IgD-negative memory B cell (primary cell): ENCODE measurements at regions not wholly inside any gene's neighbourhood (a gene's known extent, or its start where the extent isn't known, plus 50 kb on each side); places are given as distances from the start of the nearest gene placed in this dataset.
A peak's percentile ranks its signal among the peaks of the same experiment; 100 is the strongest.
"Not testable (repeated sequence)": the region's sequence is repeated elsewhere in the genome, so short reads cannot be mapped to it uniquely, and the experiment has no call there.

ENCODE experiments used
- H3K27ac Mint-ChIP-seq, 3 donors: one replicate each; pipeline ENCODE4 v1.8.0; 2020 to 2022; ENCODE audit warnings: mild to moderate bottlenecking in 3 of 3, mixed read lengths in 3 of 3, moderate library complexity in 1 of 3
- H3K27me3 Mint-ChIP-seq: one replicate; pipeline ENCODE4 v1.8.0; 2021; ENCODE audit warnings: mixed read lengths
- H3K36me3 Mint-ChIP-seq: one replicate; pipeline ENCODE4 v1.8.0; 2020; ENCODE audit warnings: mild to moderate bottlenecking, mixed read lengths
- H3K4me1 Mint-ChIP-seq, 3 donors: one replicate each; pipeline ENCODE4 v1.8.0; 2020 to 2022; ENCODE audit warnings: mixed read lengths in 3 of 3, mild to moderate bottlenecking in 1 of 3
- H3K4me3 Mint-ChIP-seq, 4 donors: one replicate each; pipeline ENCODE4 v1.8.0; 2020 to 2022; ENCODE audit warnings: mild to moderate bottlenecking in 4 of 4, mixed read lengths in 4 of 4, moderate library complexity in 3 of 4
- H3K9me3 Mint-ChIP-seq, 3 donors: one replicate each; pipeline ENCODE4 v1.8.0; 2020 to 2021; ENCODE audit warnings: mixed read lengths in 3 of 3, mild to moderate bottlenecking in 1 of 3

GRCh38 chr22:33163815-33164214 lies 105.6 kb upstream of the SYN3 start:
- Mint-ChIP-seq H3K27me3 (peaks cover 3% of the 10 kb centered on the region), H3K4me1 (no peaks in the 10 kb centered on the region), H3K36me3 (no peaks in the 10 kb centered on the region), H3K27ac (no peak overlapping the region), H3K4me3 (no peak overlapping the region), H3K9me3 (no peaks in the 10 kb centered on the region)

- Mint-ChIP-seq H3K36me3 (no peaks in the 10 kb centered on the region), H3K9me3 (no peaks in the 10 kb centered on the region), H3K27ac (no peak overlapping the region), H3K4me1 (no peaks in the 10 kb centered on the region), H3K4me3 (peak overlapping the region in 1 of 4 donors; percentile 24), H3K27me3 (peaks cover 4% of the 10 kb centered on the region)
These were observed 104.0 kb upstream of the SYN3 start for GRCh38 chr22:33162196-33162595.

GRCh38 chr22:33160525-33160924 lies 102.3 kb upstream of the SYN3 start:
- peaks cover 0 to 9% (median 2%) of the 10 kb centered on the region in 3 donors for H3K9me3 Mint-ChIP-seq
- peaks cover 2% of the 10 kb centered on the region for H3K36me3 Mint-ChIP-seq
- no peak overlapping the region for H3K27ac Mint-ChIP-seq
- no peaks in the 10 kb centered on the region for H3K4me1 Mint-ChIP-seq
- H3K4me3 Mint-ChIP-seq = no peak overlapping the region
- peaks cover 4% of the 10 kb centered on the region for H3K27me3 Mint-ChIP-seq

- H3K27ac Mint-ChIP-seq, H3K4me1 Mint-ChIP-seq, H3K27me3 Mint-ChIP-seq, H3K4me3 Mint-ChIP-seq, H3K36me3 Mint-ChIP-seq: not testable (repeated sequence)
- H3K9me3 Mint-ChIP-seq = peaks cover 0 to 22% (median 8%) of the 10 kb centered on the region in 3 donors
These were observed 96.8 kb upstream of the SYN3 start for GRCh38 chr22:33154967-33155366.

GRCh38 chr22:33149611-33150010 lies 91.4 kb upstream of the SYN3 start:
- Mint-ChIP-seq H3K4me3 (no peak overlapping the region), H3K9me3 (peaks cover 0 to 6% (median 0%) of the 10 kb centered on the region in 3 donors), H3K27ac (no peak overlapping the region), H3K36me3 (no peaks in the 10 kb centered on the region), H3K27me3 (no peaks in the 10 kb centered on the region), H3K4me1 (peaks cover 0 to 4% (median 3%) of the 10 kb centered on the region in 3 donors)

GRCh38 chr22:33144721-33145120 lies 86.5 kb upstream of the SYN3 start:
- Mint-ChIP-seq H3K4me1 (no peaks in the 10 kb centered on the region), H3K4me3 (no peak overlapping the region), H3K27ac (peak overlapping the region in 1 of 3 donors; percentile 57), H3K9me3 (peaks cover 0 to 3% (median 0%) of the 10 kb centered on the region in 3 donors), H3K36me3 (no peaks in the 10 kb centered on the region), H3K27me3 (no peaks in the 10 kb centered on the region)

GRCh38 chr22:33142282-33143055 lies 84.3 kb upstream of the SYN3 start:
- no peaks in the 10 kb centered on the region for H3K27me3 Mint-ChIP-seq
- no peaks in the 10 kb centered on the region for H3K36me3 Mint-ChIP-seq
- H3K4me3 Mint-ChIP-seq = no peak overlapping the region
- H3K27ac Mint-ChIP-seq = no peak overlapping the region
- peaks cover 0 to 8% (median 2%) of the 10 kb centered on the region in 3 donors for H3K9me3 Mint-ChIP-seq
- no peaks in the 10 kb centered on the region for H3K4me1 Mint-ChIP-seq

GRCh38 chr22:33139937-33140336 lies 81.8 kb upstream of the SYN3 start:
- peaks cover 2 to 10% (median 7%) of the 10 kb centered on the region in 3 donors for H3K9me3 Mint-ChIP-seq
- peaks cover 2% of the 10 kb centered on the region for H3K36me3 Mint-ChIP-seq
- no peak overlapping the region for H3K27ac Mint-ChIP-seq
- H3K27me3 Mint-ChIP-seq = no peaks in the 10 kb centered on the region
- H3K4me1 Mint-ChIP-seq = no peaks in the 10 kb centered on the region
- no peak overlapping the region for H3K4me3 Mint-ChIP-seq

- not testable (repeated sequence) for H3K36me3 Mint-ChIP-seq, H3K4me3 Mint-ChIP-seq, H3K27ac Mint-ChIP-seq, H3K27me3 Mint-ChIP-seq, H3K4me1 Mint-ChIP-seq
- H3K9me3 Mint-ChIP-seq = peaks cover 2 to 10% (median 7%) of the 10 kb centered on the region in 3 donors
These were observed 80.2 kb upstream of the SYN3 start for GRCh38 chr22:33138333-33138732.

- H3K27ac Mint-ChIP-seq = no peak overlapping the region
- H3K9me3 Mint-ChIP-seq = peaks cover 2 to 10% (median 3%) of the 10 kb centered on the region in 3 donors
- H3K4me3 Mint-ChIP-seq = no peak overlapping the region
- H3K36me3 Mint-ChIP-seq = peaks cover 2% of the 10 kb centered on the region
- peaks cover 0 to 1% (median 0%) of the 10 kb centered on the region in 3 donors for H3K4me1 Mint-ChIP-seq
- peaks cover 9% of the 10 kb centered on the region for H3K27me3 Mint-ChIP-seq
These were observed 72.3 kb upstream of the SYN3 start for GRCh38 chr22:33130473-33130872.

GRCh38 chr22:33129621-33130020 lies 71.4 kb upstream of the SYN3 start:
- no peak overlapping the region for H3K27ac Mint-ChIP-seq
- H3K36me3 Mint-ChIP-seq = peaks cover 2% of the 10 kb centered on the region
- H3K27me3 Mint-ChIP-seq = peaks cover 9% of the 10 kb centered on the region
- H3K4me3 Mint-ChIP-seq = no peak overlapping the region
- peaks cover 0 to 1% (median 0%) of the 10 kb centered on the region in 3 donors for H3K4me1 Mint-ChIP-seq
- H3K9me3 Mint-ChIP-seq = peaks cover 2 to 10% (median 3%) of the 10 kb centered on the region in 3 donors

- no peak overlapping the region for H3K4me3 Mint-ChIP-seq
- H3K27me3 Mint-ChIP-seq = peaks cover 9% of the 10 kb centered on the region
- peaks cover 4 to 8% (median 8%) of the 10 kb centered on the region in 3 donors for H3K9me3 Mint-ChIP-seq
- peaks cover 0 to 2% (median 1%) of the 10 kb centered on the region in 3 donors for H3K4me1 Mint-ChIP-seq
- no peaks in the 10 kb centered on the region for H3K36me3 Mint-ChIP-seq
- H3K27ac Mint-ChIP-seq = no peak overlapping the region
These were observed 68.7 kb upstream of the SYN3 start for GRCh38 chr22:33126881-33127280.

- Mint-ChIP-seq H3K27ac (no peak overlapping the region), H3K27me3 (peaks cover 9% of the 10 kb centered on the region), H3K4me3 (no peak overlapping the region), H3K4me1 (peaks cover 0 to 2% (median 1%) of the 10 kb centered on the region in 3 donors), H3K9me3 (peaks cover 2 to 5% (median 3%) of the 10 kb centered on the region in 3 donors), H3K36me3 (no peaks in the 10 kb centered on the region)
These were observed 66.3 kb upstream of the SYN3 start for GRCh38 chr22:33124471-33124870.

GRCh38 chr22:33122439-33122838 lies 64.3 kb upstream of the SYN3 start:
- H3K27ac Mint-ChIP-seq, H3K4me1 Mint-ChIP-seq, H3K27me3 Mint-ChIP-seq, H3K4me3 Mint-ChIP-seq, H3K36me3 Mint-ChIP-seq, H3K9me3 Mint-ChIP-seq: not testable (repeated sequence)

GRCh38 chr22:33119044-33119443 lies 60.9 kb upstream of the SYN3 start:
- Mint-ChIP-seq H3K36me3 (no peaks in the 10 kb centered on the region), H3K4me3 (no peak overlapping the region), H3K27me3 (no peaks in the 10 kb centered on the region), H3K9me3 (peaks cover 0 to 5% (median 0%) of the 10 kb centered on the region in 3 donors), H3K27ac (no peak overlapping the region), H3K4me1 (no peaks in the 10 kb centered on the region)

GRCh38 chr22:33117821-33118220 lies 59.6 kb upstream of the SYN3 start:
- Mint-ChIP-seq H3K4me3 (no peak overlapping the region), H3K27me3 (no peaks in the 10 kb centered on the region), H3K27ac (no peak overlapping the region)

More at GRCh38 chr22:33117821-33118220, 59.6 kb upstream of the SYN3 start:
- H3K4me1 Mint-ChIP-seq = peaks cover 0 to 1% (median 1%) of the 10 kb centered on the region in 3 donors
- no peaks in the 10 kb centered on the region for H3K36me3 Mint-ChIP-seq
- H3K9me3 Mint-ChIP-seq = no peaks in the 10 kb centered on the region
